GM19395 (cell line): ENCODE measurements at regions not wholly inside any gene's neighbourhood (a gene's known extent, or its start where the extent isn't known, plus 50 kb on each side); places are given as distances from the start of the nearest gene placed in this dataset.
"Not testable (repeated sequence)": the region's sequence is repeated elsewhere in the genome, so short reads cannot be mapped to it uniquely, and the experiment has no call there.

Experiments used
- ATAC-seq: cut with Tn5 transposase; IDR thresholded peaks from one replicate; pipeline ENCODE4 v1.9.1; 2021; ENCODE audit warnings: mild to moderate bottlenecking, moderate library complexity; ENCODE audit not compliant: unreplicated experiment

- no peak for ATAC-seq
Measured at GRCh38 chr5:15106530-15107283, 235.1 kb upstream of the ANKH start.

DNA sequence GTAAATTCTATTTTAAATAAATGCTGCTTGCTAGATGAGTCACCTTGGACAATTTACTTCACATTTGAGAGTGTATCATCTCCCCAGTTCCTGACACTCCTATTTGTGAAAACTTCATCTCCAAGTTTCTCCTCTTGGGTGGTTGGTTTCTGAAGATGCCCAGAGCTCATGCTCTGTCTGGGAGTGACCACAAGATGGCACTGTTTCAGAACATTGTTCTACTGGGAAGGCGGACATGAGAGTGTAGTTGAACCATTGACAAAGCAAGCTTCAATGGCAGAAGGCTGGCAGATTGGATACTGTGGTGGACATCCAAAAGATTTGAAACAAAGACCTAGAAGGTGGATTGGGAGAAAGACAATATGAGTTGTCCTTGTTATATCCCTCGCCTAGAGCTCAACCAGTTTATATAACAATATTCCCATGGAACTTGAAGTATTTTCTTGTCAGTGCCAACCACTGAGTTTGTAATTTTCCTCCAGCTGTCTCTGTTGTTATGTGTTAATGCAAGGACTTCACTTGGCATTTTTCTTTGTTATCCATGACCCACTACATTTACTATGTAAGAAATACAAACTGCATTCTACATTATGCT is 234.3 kb upstream of the ANKH start:
- ATAC-seq: peak; percentile 92

GRCh38 chr5:15103864-15104263 is 232.3 kb upstream of the ANKH start:
- ATAC-seq: no peak

- no peak for ATAC-seq
Measured at GRCh38 chr5:15103130-15103529, 231.6 kb upstream of the ANKH start.

DNA sequence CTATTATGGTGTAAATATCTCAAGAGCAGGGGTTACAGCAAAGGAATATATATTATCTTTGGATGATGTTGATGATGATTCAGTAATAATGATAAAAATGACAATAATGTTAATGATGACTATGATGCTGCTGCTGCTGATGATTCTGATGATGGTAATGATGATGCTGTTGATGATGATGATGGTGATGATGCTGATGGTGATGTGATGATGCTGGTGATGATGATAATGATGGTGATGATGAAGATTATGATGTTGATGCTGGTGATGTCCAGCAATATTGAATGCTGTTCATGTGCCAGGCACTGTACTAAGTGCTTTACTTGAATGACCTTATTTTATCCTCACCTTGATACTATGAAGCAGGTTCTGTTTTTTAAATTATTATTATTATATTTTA is 226.0 kb upstream of the ANKH start:
- no peak for ATAC-seq

DNA sequence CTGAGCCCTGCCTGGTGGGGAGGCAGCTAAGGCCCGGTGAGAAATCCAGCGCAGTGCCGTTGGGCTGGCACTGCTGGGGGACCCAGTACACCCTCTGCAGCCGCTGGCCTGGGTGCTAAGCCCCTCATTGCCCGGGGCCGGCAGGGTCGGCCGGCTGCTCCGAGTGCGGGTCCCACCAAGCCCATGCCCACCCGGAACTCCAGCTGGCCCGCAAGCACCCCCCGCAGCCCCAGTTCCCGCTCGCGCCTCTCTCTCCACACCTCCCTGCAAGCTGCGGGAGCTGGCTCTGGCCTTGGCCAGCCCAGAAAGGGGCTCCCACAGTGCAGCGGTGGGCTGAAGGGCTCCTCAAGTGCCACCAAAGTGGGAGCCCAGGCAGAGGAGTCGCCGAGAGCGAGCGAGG is 225.1 kb upstream of the ANKH start:
- not testable (repeated sequence) for ATAC-seq

GRCh38 chr5:15092801-15093200 is 221.2 kb upstream of the ANKH start:
- no peak for ATAC-seq

- no peak for ATAC-seq
Measured at GRCh38 chr5:15085671-15086070, 214.1 kb upstream of the ANKH start.

GRCh38 chr5:15082096-15082495 is 210.5 kb upstream of the ANKH start:
- ATAC-seq: no peak

DNA sequence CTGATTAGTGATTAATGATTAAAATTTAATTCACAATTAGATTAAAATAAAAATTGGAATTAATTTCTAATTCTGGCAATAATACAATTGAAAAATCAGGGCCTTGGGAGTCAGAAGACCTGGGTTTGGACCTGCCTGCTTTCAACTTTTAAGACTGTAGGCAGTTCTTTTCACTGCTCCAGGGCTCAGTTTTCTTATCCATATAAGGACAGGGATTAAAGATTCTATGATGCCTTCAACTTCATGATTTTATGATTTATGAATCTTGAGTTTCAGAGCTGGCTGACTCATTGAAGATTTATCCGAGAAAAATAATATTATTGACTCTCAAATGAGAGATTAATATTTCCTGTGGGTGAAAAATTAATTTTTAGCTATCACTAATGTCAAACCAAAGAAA is 208.6 kb upstream of the ANKH start:
- no peak for ATAC-seq

GRCh38 chr5:15079566-15079965 is 208.0 kb upstream of the ANKH start:
- no peak for ATAC-seq

- ATAC-seq: no peak
Measured at GRCh38 chr5:15074651-15075050, 203.1 kb upstream of the ANKH start.

DNA sequence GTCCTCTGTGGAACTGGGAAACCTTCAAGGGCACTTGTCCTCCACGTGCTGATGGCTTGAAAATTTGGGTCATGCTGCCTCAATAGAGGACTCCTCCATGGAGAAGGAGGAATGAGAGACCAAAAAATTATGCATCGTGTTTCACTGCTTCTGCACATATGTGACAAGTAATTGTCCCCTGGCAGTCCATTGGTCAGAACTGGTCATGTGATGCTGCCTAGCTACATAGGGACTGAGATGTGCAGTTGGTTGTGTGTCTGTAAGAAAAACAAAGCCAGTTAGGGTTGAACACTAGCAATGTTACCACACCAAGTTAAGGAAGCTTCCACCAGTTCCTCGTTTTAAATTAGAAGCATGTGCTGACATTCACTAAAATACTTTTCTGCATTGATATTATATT is 201.9 kb upstream of the ANKH start:
- no peak for ATAC-seq

GRCh38 chr5:15070907-15071306 is 199.3 kb upstream of the ANKH start:
- ATAC-seq: no peak

- ATAC-seq: no peak
Measured at GRCh38 chr5:15069407-15069905, 197.9 kb upstream of the ANKH start.

- ATAC-seq: no peak
Measured at GRCh38 chr5:15065091-15065490, 193.5 kb upstream of the ANKH start.

GRCh38 chr5:15064396-15064795 is 192.8 kb upstream of the ANKH start:
- no peak for ATAC-seq

- ATAC-seq: no peak
Measured at GRCh38 chr5:15056988-15057592, 185.5 kb upstream of the ANKH start.

DNA sequence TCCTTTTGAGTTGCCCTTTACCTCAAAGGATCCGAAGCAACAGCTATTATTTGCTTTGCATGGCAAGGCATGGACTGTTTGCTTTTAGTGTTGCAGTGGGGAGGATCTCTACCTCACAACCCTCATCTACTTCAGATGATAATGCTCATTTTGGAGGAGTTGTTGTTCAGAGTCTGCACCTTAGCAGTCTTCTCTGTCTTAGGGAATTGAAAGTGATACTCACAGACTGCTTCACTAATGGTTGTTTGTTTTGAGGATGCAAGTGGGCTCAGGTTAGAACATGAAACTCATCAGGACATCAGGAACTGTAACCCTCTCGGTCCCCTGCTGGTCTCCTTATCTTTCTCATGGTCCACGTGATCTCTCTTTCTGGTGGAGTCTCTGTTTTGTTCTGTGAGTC is 172.9 kb upstream of the ANKH start:
- no peak for ATAC-seq

- no peak for ATAC-seq
Measured at GRCh38 chr5:15037247-15037908, 165.8 kb upstream of the ANKH start.

GRCh38 chr5:15034379-15034778 is 162.8 kb upstream of the ANKH start:
- no peak for ATAC-seq

DNA sequence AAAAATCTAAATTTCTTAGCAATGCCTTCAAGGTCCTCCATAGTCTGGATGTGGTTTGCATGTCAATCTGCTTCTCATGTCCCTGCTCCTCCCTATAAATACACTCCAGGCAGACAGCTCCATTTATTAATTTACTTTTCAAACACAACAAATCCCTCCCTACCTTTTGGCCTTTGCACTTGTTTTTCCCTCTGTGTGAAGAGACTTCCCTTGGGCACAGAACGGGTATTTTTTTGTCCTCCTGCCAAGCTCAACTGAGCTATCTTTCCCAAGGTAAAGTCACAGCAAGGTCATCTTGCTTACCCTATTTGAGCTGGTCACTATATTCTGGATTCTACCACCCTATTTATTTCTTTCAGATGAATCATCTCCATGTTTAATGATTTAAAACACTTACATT is 159.6 kb upstream of the ANKH start:
- ATAC-seq: no peak
